WTC11 (cell line): ENCODE measurements at regions not wholly inside any gene's neighbourhood (a gene's known extent, or its start where the extent isn't known, plus 50 kb on each side); places are given as distances from the start of the nearest gene placed in this dataset.

Experiments used
- ATAC-seq: fragments of 200-7000 bp; cut with Tn5 transposase; 2 replicates; pipeline ENCODE4 v1.10.0; 2021; ENCODE audit warnings: mild to moderate bottlenecking, moderate library complexity
- CTCF ChIA-PET: fragments of 300-600 bp; sonication (Branson Sonifier 250); formaldehyde crosslinking; loops from one replicate; lab custom pipeline; 2021; ENCODE audit warnings: antibody characterized with exemption; lab: Charles Lee
- POLR2A ChIA-PET: fragments of 350-600 bp; sonication (Branson Sonifier 250); formaldehyde crosslinking; loops from one replicate; lab custom pipeline; 2021; ENCODE audit warnings: antibody characterized with exemption; lab: Charles Lee
- DNase-seq: peaks from one replicate; pipeline ENCODE4 v3.0.0; 2021; ENCODE audit warnings: low spot score
- H3K27ac Mint-ChIP-seq: 2 replicates; pipeline ENCODE4 v1.8.0; 2021; ENCODE audit warnings: mixed read lengths
- H3K27me3 Mint-ChIP-seq: 2 replicates; pipeline ENCODE4 v1.8.0; 2021; ENCODE audit warnings: low read depth, mild to moderate bottlenecking, moderate library complexity, mixed read lengths
- H3K36me3 Mint-ChIP-seq: 2 replicates; pipeline ENCODE4 v1.8.0; 2021; ENCODE audit warnings: mixed read lengths
- H3K4me1 Mint-ChIP-seq: 2 replicates; pipeline ENCODE4 v1.8.0; 2022; ENCODE audit warnings: mixed read lengths
- H3K4me3 Mint-ChIP-seq: 2 replicates; pipeline ENCODE4 v1.8.0; 2021; ENCODE audit warnings: mild to moderate bottlenecking, moderate library complexity, mixed read lengths
- H3K9me3 Mint-ChIP-seq: 2 replicates; pipeline ENCODE4 v1.8.0; 2021; ENCODE audit warnings: mixed read lengths
- AR ChIP-seq: fragments of 250-450 bp; sonication (Bioruptor Pico); IDR thresholded peaks from 2 replicates; pipeline ENCODE4 v1.9.0; 2021; ENCODE audit warnings: mild to moderate bottlenecking
- ATF3 ChIP-seq: sonication (generic); formaldehyde crosslinking; conservative IDR thresholded peaks from 2 replicates; pipeline ENCODE4 v1.8.1; 2022; ENCODE audit warnings: mild to moderate bottlenecking, missing genetic modification reagents
- E2F4 ChIP-seq: sonication (generic); formaldehyde crosslinking; IDR thresholded peaks from 2 replicates; pipeline ENCODE4 v1.8.1; 2022; ENCODE audit warnings: low read depth, mild to moderate bottlenecking, moderate library complexity, missing genetic modification reagents, borderline replicate concordance
- ERG ChIP-seq: fragments of 250-450 bp; sonication (Bioruptor Pico); IDR thresholded peaks from 2 replicates; pipeline ENCODE4 v1.8.0; 2021; ENCODE audit warnings: mild to moderate bottlenecking
- FOXK1 ChIP-seq: sonication (generic); formaldehyde crosslinking; IDR thresholded peaks from 2 replicates; pipeline ENCODE4 v1.8.0; 2022; ENCODE audit warnings: mild to moderate bottlenecking, moderate library complexity, missing genetic modification reagents
- FOXP1 ChIP-seq: sonication (generic); formaldehyde crosslinking; IDR thresholded peaks from 2 replicates; pipeline ENCODE4 v1.8.0; 2022; ENCODE audit warnings: missing genetic modification reagents, mild to moderate bottlenecking, moderate library complexity, borderline replicate concordance
- HMGA2 ChIP-seq: fragments of 250-450 bp; sonication (Bioruptor Pico); IDR thresholded peaks from 2 replicates; pipeline ENCODE4 v1.4.0; 2021; ENCODE audit warnings: mild to moderate bottlenecking, moderate library complexity
- IRF1 ChIP-seq: sonication (generic); formaldehyde crosslinking; IDR thresholded peaks from 2 replicates; pipeline ENCODE4 v1.8.0; 2023; ENCODE audit warnings: missing genetic modification reagents
- NR1H2 ChIP-seq: sonication (generic); formaldehyde crosslinking; IDR thresholded peaks from 2 replicates; pipeline ENCODE4 v1.9.0; 2021; ENCODE audit warnings: mild to moderate bottlenecking, moderate library complexity, missing genetic modification reagents
- PRDM15 ChIP-seq: sonication (generic); formaldehyde crosslinking; IDR thresholded peaks from 2 replicates; pipeline ENCODE4 v1.8.0; 2022; ENCODE audit warnings: missing genetic modification reagents
- SMAD3 ChIP-seq: sonication (generic); formaldehyde crosslinking; IDR thresholded peaks from 2 replicates; pipeline ENCODE4 v1.8.0; 2022; ENCODE audit warnings: missing genetic modification reagents, mild to moderate bottlenecking, borderline replicate concordance
- STAT6 ChIP-seq: sonication (generic); formaldehyde crosslinking; conservative IDR thresholded peaks from 2 replicates; pipeline ENCODE4 v1.8.1; 2023; ENCODE audit warnings: mild to moderate bottlenecking, low read depth, missing genetic modification reagents, moderate library complexity
- TEAD1 ChIP-seq: sonication (generic); formaldehyde crosslinking; IDR thresholded peaks from 2 replicates; pipeline ENCODE4 v1.8.0; 2022; ENCODE audit warnings: mild to moderate bottlenecking, missing genetic modification reagents
- TEAD4 ChIP-seq: sonication (generic); formaldehyde crosslinking; IDR thresholded peaks from 2 replicates; pipeline ENCODE4 v1.8.0; 2022; ENCODE audit warnings: mild to moderate bottlenecking, missing genetic modification reagents
- TP53 ChIP-seq: sonication (generic); formaldehyde crosslinking; IDR thresholded peaks from 2 replicates; pipeline ENCODE4 v1.8.1; 2023; ENCODE audit warnings: mild to moderate bottlenecking, missing genetic modification reagents
- ZMAT4 ChIP-seq: fragments of 250-450 bp; sonication (Bioruptor Pico); IDR thresholded peaks from 2 replicates; pipeline ENCODE4 v1.9.0; 2021; ENCODE audit warnings: mild to moderate bottlenecking
- ZNF138 ChIP-seq: sonication (generic); formaldehyde crosslinking; conservative IDR thresholded peaks from 2 replicates; pipeline ENCODE4 v1.8.1; 2022; ENCODE audit warnings: mild to moderate bottlenecking, moderate library complexity, missing genetic modification reagents
- ZNF263 ChIP-seq: sonication (generic); formaldehyde crosslinking; IDR thresholded peaks from 2 replicates; pipeline ENCODE4 v1.8.1; 2022; ENCODE audit warnings: low read depth, mild to moderate bottlenecking, moderate library complexity, missing genetic modification reagents
- ZNF317 ChIP-seq: sonication (generic); formaldehyde crosslinking; IDR thresholded peaks from 2 replicates; pipeline ENCODE4 v1.8.1; 2023; ENCODE audit warnings: low read depth, mild to moderate bottlenecking, moderate library complexity, missing genetic modification reagents, borderline replicate concordance
- ZNF396 ChIP-seq: fragments of 250-450 bp; sonication (Bioruptor Pico); IDR thresholded peaks from 2 replicates; pipeline ENCODE4 v1.8.0; 2021; ENCODE audit warnings: mild to moderate bottlenecking, moderate library complexity, borderline replicate concordance
- ZNF416 ChIP-seq: fragments of 250-450 bp; sonication (Bioruptor Pico); IDR thresholded peaks from 2 replicates; pipeline ENCODE4 v1.9.0; 2021; ENCODE audit warnings: mild to moderate bottlenecking, inconsistent platforms
- ZNF671 ChIP-seq: fragments of 250-450 bp; sonication (Bioruptor Pico); IDR thresholded peaks from 2 replicates; pipeline ENCODE4 v1.8.0; 2021; ENCODE audit warnings: mild to moderate bottlenecking

GRCh38 chr9:21677834-21678233 is 124.6 kb upstream of the MTAP start (continued):
- no peak for TF ChIP-seq FOXK1 (CRISPR knock-in tag)

- Mint-ChIP-seq H3K36me3 (no peaks in the 10 kb centered on the region), H3K27ac (no peak overlapping the region), H3K27me3 (no peaks in the 10 kb centered on the region), H3K4me1 (0 out of 2 replicates have a peak, but pooled peaks cover 2% of the 10 kb centered on the region), H3K4me3 (no peak overlapping the region), H3K9me3 (no peaks in the 10 kb centered on the region)
- ChIA-PET CTCF (no interaction called here), POLR2A (no interaction called here)
- DNase-seq (no peak), ATAC-seq (no peak)
- no peak for TF ChIP-seq ZNF317
- no peak for TF ChIP-seq PRDM15
- TF ChIP-seq HMGA2 (CRISPR knock-in tag): no peak
- no peak for TF ChIP-seq TP53 (CRISPR knock-in tag)
- no peak for TF ChIP-seq ATF3 (CRISPR knock-in tag)
- TF ChIP-seq ZNF416: no peak
- TF ChIP-seq ZMAT4 (CRISPR knock-in tag): no peak
- no peak for TF ChIP-seq NR1H2 (CRISPR knock-in tag)
- no peak for TF ChIP-seq AR (CRISPR knock-in tag)
- TF ChIP-seq ZNF671 (CRISPR knock-in tag): no peak
Observed at GRCh38 chr9:21679432-21679831, 123.0 kb upstream of the MTAP start.

- H3K27me3 Mint-ChIP-seq: no peaks in the 10 kb centered on the region
- no peak overlapping the region for H3K27ac Mint-ChIP-seq
- 0 out of 2 replicates have a peak, but pooled peaks cover 4% of the 10 kb centered on the region for H3K4me1 Mint-ChIP-seq
- POLR2A ChIA-PET: no interaction called here
- no peak for ATAC-seq
- no peaks in the 10 kb centered on the region for H3K36me3 Mint-ChIP-seq
- TF ChIP-seq ZNF263 (CRISPR knock-in tag): no peak
- no peak for TF ChIP-seq STAT6
- TF ChIP-seq TEAD1 (CRISPR knock-in tag): no peak
- TF ChIP-seq TEAD4 (CRISPR knock-in tag): no peak
- no peak for TF ChIP-seq FOXP1 (CRISPR knock-in tag)
- no peak for TF ChIP-seq ZNF396 (CRISPR knock-in tag)
- no peak for TF ChIP-seq ERG
- no peak for TF ChIP-seq ZNF317
- TF ChIP-seq SMAD3: no peak
- TF ChIP-seq E2F4 (CRISPR knock-in tag): no peak
- no peak for TF ChIP-seq ZNF138 (CRISPR knock-in tag)
- TF ChIP-seq IRF1 (CRISPR knock-in tag): no peak
- CTCF ChIA-PET: no interaction called here
- no peak for DNase-seq
- no peaks in the 10 kb centered on the region for H3K9me3 Mint-ChIP-seq
- no peak overlapping the region for H3K4me3 Mint-ChIP-seq
Observed at GRCh38 chr9:21680590-21680989, 121.8 kb upstream of the MTAP start.
